Endodermal cell (in vitro differentiated cells): ENCODE measurements at regions not wholly inside any gene's neighbourhood (a gene's known extent, or its start where the extent isn't known, plus 50 kb on each side); places are given as distances from the start of the nearest gene placed in this dataset.

Source experiments
- DNase-seq: peaks from one replicate; pipeline ENCODE4 v3.0.0-alpha.2; 2017
- H3K27ac ChIP-seq: 2 replicates; pipeline ENCODE4 v1.5.1; 2013; ENCODE audit warnings: mild to moderate bottlenecking, low read depth, low read length, moderate library complexity
- H3K27me3 ChIP-seq: 2 replicates; pipeline ENCODE4 v1.6.1; 2013; ENCODE audit warnings: mild to moderate bottlenecking, low read length, moderate library complexity; ENCODE audit not compliant: insufficient read depth, control insufficient read depth, poor library complexity, severe bottlenecking
- H3K36me3 ChIP-seq: 2 replicates; pipeline ENCODE4 v1.7.0; 2013; ENCODE audit warnings: mild to moderate bottlenecking, low read length, moderate library complexity; ENCODE audit not compliant: control insufficient read depth, insufficient read depth
- H3K4me1 ChIP-seq: one replicate; pipeline ENCODE4 v1.7.0; 2013; ENCODE audit warnings: low read length; ENCODE audit not compliant: control insufficient read depth, insufficient read depth
- H3K4me3 ChIP-seq: 2 replicates; pipeline ENCODE4 v1.5.1; 2013; ENCODE audit warnings: mild to moderate bottlenecking, low read length, moderate library complexity
- H3K9ac ChIP-seq: 2 replicates; pipeline ENCODE4 v1.6.1; 2013; ENCODE audit warnings: mild to moderate bottlenecking, low read length, moderate library complexity; ENCODE audit not compliant: poor library complexity, severe bottlenecking; ENCODE audit errors: extremely low read depth
- H3K9me3 ChIP-seq: 2 replicates; pipeline ENCODE4 v1.6.1; 2013; ENCODE audit warnings: mild to moderate bottlenecking, low read length, moderate library complexity; ENCODE audit not compliant: control insufficient read depth
- H3K27ac Mint-ChIP-seq: 2 replicates; pipeline ENCODE4 v1.8.0; 2020; ENCODE audit warnings: mixed read lengths
- H3K27me3 Mint-ChIP-seq: 2 replicates; pipeline ENCODE4 v1.8.0; 2021; ENCODE audit warnings: mild to moderate bottlenecking, mixed read lengths; ENCODE audit not compliant: insufficient read depth
- H3K36me3 Mint-ChIP-seq: 2 replicates; pipeline ENCODE4 v1.8.0; 2020; ENCODE audit warnings: low read depth, mixed read lengths
- H3K4me1 Mint-ChIP-seq: 2 replicates; pipeline ENCODE4 v1.8.0; 2020; ENCODE audit warnings: mixed read lengths
- H3K4me3 Mint-ChIP-seq: 2 replicates; pipeline ENCODE4 v1.8.0; 2020; ENCODE audit warnings: mild to moderate bottlenecking, moderate library complexity, mixed read lengths
- H3K9me3 Mint-ChIP-seq: 2 replicates; pipeline ENCODE4 v1.8.0; 2020; ENCODE audit warnings: mild to moderate bottlenecking, mixed read lengths
- CTCF ChIP-seq: fragments of 200-600 bp; sonication (generic); conservative IDR thresholded peaks from 2 replicates; pipeline ENCODE4 v1.5.0; 2021; ENCODE audit warnings: antibody characterized with exemption, mild to moderate bottlenecking
- WGBS, 2 experiments: methylation state at CpG; one replicate each; pipeline versions ENCODE4 v1.1.5 to v1.1.7; 2013; ENCODE audit warnings: missing lambda C conversion rate in 2 of 2, mixed read lengths in 1 of 2; ENCODE audit not compliant: insufficient coverage in 1 of 2, insufficient read length in 1 of 2; 5-methylcytosine and 5-hydroxymethylcytosine counted together

DNA sequence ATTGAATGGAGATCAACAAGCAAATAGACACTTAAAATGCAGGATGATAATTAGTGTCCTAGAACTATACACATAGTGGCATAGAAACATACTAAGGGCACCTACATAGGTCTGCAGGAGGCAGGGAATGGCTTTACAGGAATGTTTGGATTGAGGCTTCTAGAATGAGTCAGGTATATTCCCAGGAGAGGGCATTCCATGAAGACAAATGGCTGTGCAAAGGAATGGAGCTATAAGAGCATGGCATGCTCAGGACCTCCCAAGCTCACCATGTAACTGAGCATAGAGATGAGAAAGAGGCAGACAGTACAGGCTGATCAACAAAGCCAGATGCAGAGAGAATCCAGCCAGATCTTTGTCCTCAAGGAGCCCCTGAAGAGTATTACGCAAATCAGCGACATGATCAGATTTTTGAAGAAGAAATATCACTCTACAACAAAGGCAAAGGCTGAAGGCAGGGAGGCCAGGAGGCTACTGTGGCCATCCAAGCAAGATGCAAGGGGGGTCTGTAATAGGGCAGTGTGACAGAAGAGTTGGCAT, 211.1 kb upstream of the MTNR1B start:
- Mint-ChIP-seq H3K27me3 (no peaks in the 10 kb centered on the region), H3K36me3 (no peaks in the 10 kb centered on the region), H3K4me1 (no peaks in the 10 kb centered on the region), H3K9me3 (no peaks in the 10 kb centered on the region), H3K27ac (no peak overlapping the region), H3K4me3 (no peak overlapping the region)
- no peak for TF ChIP-seq CTCF
- no peaks in the 10 kb centered on the region for H3K27me3 ChIP-seq
- no peaks in the 10 kb centered on the region for H3K36me3 ChIP-seq
- no peak overlapping the region for H3K27ac ChIP-seq
- no peak overlapping the region for H3K4me3 ChIP-seq
- WGBS, 2 experiments = 97% methylated on average over 2 of the region's 2 CpGs; no CpG with 5 or more reads in 1 of the 2 experiments
- no peaks in the 10 kb centered on the region for H3K4me1 ChIP-seq
- no peak overlapping the region for H3K9ac ChIP-seq
- no peak for DNase-seq
- H3K9me3 ChIP-seq = no peaks in the 10 kb centered on the region

GRCh38 chr11:92759571-92760214, 209.8 kb upstream of the MTNR1B start:
- H3K4me1 ChIP-seq = no peaks in the 10 kb centered on the region
- Mint-ChIP-seq H3K36me3 (no peaks in the 10 kb centered on the region), H3K4me3 (no peak overlapping the region), H3K9me3 (no peaks in the 10 kb centered on the region), H3K27ac (no peak overlapping the region), H3K27me3 (no peaks in the 10 kb centered on the region), H3K4me1 (no peaks in the 10 kb centered on the region)
- no peaks in the 10 kb centered on the region for H3K27me3 ChIP-seq
- DNase-seq = no peak
- no peak overlapping the region for H3K27ac ChIP-seq
- no peak for TF ChIP-seq CTCF
- no peak overlapping the region for H3K9ac ChIP-seq
- no peak overlapping the region for H3K4me3 ChIP-seq
- H3K9me3 ChIP-seq = no peaks in the 10 kb centered on the region
- WGBS, 2 experiments = 89 to 91% methylated on average over 8 of the region's 8 CpGs
- no peaks in the 10 kb centered on the region for H3K36me3 ChIP-seq

DNA sequence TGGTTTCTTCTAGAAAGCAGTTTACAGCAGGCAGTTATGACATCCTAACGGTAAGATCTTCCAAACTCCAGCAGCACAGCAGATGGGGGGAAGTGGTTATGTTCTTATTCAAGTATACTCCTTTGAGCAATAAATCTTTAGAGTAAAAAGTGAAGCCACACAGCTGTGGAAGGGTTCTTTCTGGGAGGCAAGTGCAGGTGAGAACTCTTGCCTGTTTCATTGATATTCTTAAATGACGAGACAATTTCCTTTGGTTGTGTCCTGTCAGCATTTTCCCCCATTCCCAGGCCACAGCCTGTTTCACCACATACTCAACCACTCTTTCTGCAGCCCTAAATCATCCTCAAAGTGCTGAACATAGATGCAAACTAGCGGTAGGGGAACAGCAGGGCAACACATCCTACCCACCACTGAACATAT, 207.3 kb upstream of the MTNR1B start:
- no peak for TF ChIP-seq CTCF
- H3K4me3 ChIP-seq = no peak overlapping the region
- H3K27ac ChIP-seq = no peak overlapping the region
- 98 to 100% methylated on average over 1 to 3 of the region's 3 CpGs for WGBS, 2 experiments
- Mint-ChIP-seq H3K4me1 (peaks cover 5% of the 10 kb centered on the region), H3K27me3 (no peaks in the 10 kb centered on the region), H3K9me3 (no peaks in the 10 kb centered on the region), H3K4me3 (no peak overlapping the region), H3K36me3 (no peaks in the 10 kb centered on the region), H3K27ac (no peak overlapping the region)
- H3K36me3 ChIP-seq = no peaks in the 10 kb centered on the region
- no peak overlapping the region for H3K9ac ChIP-seq
- no peaks in the 10 kb centered on the region for H3K4me1 ChIP-seq
- H3K27me3 ChIP-seq = peaks cover 12% of the 10 kb centered on the region
- no peaks in the 10 kb centered on the region for H3K9me3 ChIP-seq
- DNase-seq = no peak
